ENCODE measurements at regions not wholly inside any gene's neighbourhood (a gene's known extent, or its start where the extent isn't known, plus 50 kb on each side); places are given as distances from the start of the nearest gene placed in this dataset.

GRCh38 chr14:26008290-26008689 lies 589.5 kb downstream of the NOVA1 start:
- no peak for TF ChIP-seq POLR2A (IDR thresholded peaks at IDR 0.05; ENCODE audit: low read length)
- TF ChIP-seq GATA1 (IDR thresholded peaks at IDR 0.05; ENCODE audit: low read depth, low read length): no peak

GRCh38 chr14:26004342-26004741 lies 593.5 kb downstream of the NOVA1 start:
- DNase-seq: no peak
- TF ChIP-seq GATA1 (IDR thresholded peaks at IDR 0.05; ENCODE audit: low read depth, low read length): no peak
- TF ChIP-seq POLR2A (IDR thresholded peaks at IDR 0.05; ENCODE audit: low read length): no peak

More at GRCh38 chr14:26008290-26008689, 589.5 kb downstream of the NOVA1 start:
- DNase-seq: peak in 1 of 2 experiments; percentile 1

- no peak for TF ChIP-seq POLR2A (IDR thresholded peaks at IDR 0.05; ENCODE audit: low read length)
- TF ChIP-seq GATA1 (IDR thresholded peaks at IDR 0.05; ENCODE audit: low read depth, low read length): no peak
- no peak for DNase-seq
Observed at GRCh38 chr14:25993830-25994229, 604.0 kb downstream of the NOVA1 start.

GRCh38 chr14:25988536-25988935 lies 609.3 kb downstream of the NOVA1 start:
- DNase-seq: no peak
- TF ChIP-seq GATA1 (IDR thresholded peaks at IDR 0.05; ENCODE audit: low read depth, low read length) (no peak), POLR2A (IDR thresholded peaks at IDR 0.05; ENCODE audit: low read length) (no peak)

- DNase-seq: no peak
- TF ChIP-seq GATA1 (IDR thresholded peaks at IDR 0.05; ENCODE audit: low read depth, low read length): no peak
- TF ChIP-seq POLR2A (IDR thresholded peaks at IDR 0.05; ENCODE audit: low read length): no peak
Observed at GRCh38 chr14:25955772-25956171, 642.1 kb downstream of the NOVA1 start.

- TF ChIP-seq GATA1 (IDR thresholded peaks at IDR 0.05; ENCODE audit: low read depth, low read length): no peak
- no peak for TF ChIP-seq POLR2A (IDR thresholded peaks at IDR 0.05; ENCODE audit: low read length)
- no peak for DNase-seq
Observed at GRCh38 chr14:25953532-25954139, 644.2 kb downstream of the NOVA1 start.

GRCh38 chr14:25945746-25946145 lies 652.1 kb downstream of the NOVA1 start:
- TF ChIP-seq POLR2A (IDR thresholded peaks at IDR 0.05; ENCODE audit: low read length): no peak
- TF ChIP-seq GATA1 (IDR thresholded peaks at IDR 0.05; ENCODE audit: low read depth, low read length): no peak
- DNase-seq: no peak

- DNase-seq: no peak
- TF ChIP-seq POLR2A (IDR thresholded peaks at IDR 0.05; ENCODE audit: low read length) (no peak), GATA1 (IDR thresholded peaks at IDR 0.05; ENCODE audit: low read depth, low read length) (no peak)
Observed at GRCh38 chr14:25944020-25944419, 653.8 kb downstream of the NOVA1 start.

- TF ChIP-seq GATA1 (IDR thresholded peaks at IDR 0.05; ENCODE audit: low read depth, low read length): no peak
- TF ChIP-seq POLR2A (IDR thresholded peaks at IDR 0.05; ENCODE audit: low read length): no peak
- no peak for DNase-seq
Observed at GRCh38 chr14:25943329-25943728, 654.5 kb downstream of the NOVA1 start.

- TF ChIP-seq GATA1 (IDR thresholded peaks at IDR 0.05; ENCODE audit: low read depth, low read length) (no peak), POLR2A (IDR thresholded peaks at IDR 0.05; ENCODE audit: low read length) (no peak)
Observed at GRCh38 chr14:25942090-25942489, 655.7 kb downstream of the NOVA1 start.

GRCh38 chr14:25933731-25934130 lies 664.1 kb downstream of the NOVA1 start:
- TF ChIP-seq POLR2A (IDR thresholded peaks at IDR 0.05; ENCODE audit: low read length) (no peak), GATA1 (IDR thresholded peaks at IDR 0.05; ENCODE audit: low read depth, low read length) (no peak)
- DNase-seq: no peak

More at GRCh38 chr14:25942090-25942489, 655.7 kb downstream of the NOVA1 start:
- DNase-seq: no peak

- no peak for DNase-seq
- TF ChIP-seq GATA1 (IDR thresholded peaks at IDR 0.05; ENCODE audit: low read depth, low read length) (no peak), POLR2A (IDR thresholded peaks at IDR 0.05; ENCODE audit: low read length) (no peak)
Observed at GRCh38 chr14:25929881-25930615, 667.8 kb downstream of the NOVA1 start.

GRCh38 chr14:25911831-25912230 lies 686.0 kb downstream of the NOVA1 start:
- TF ChIP-seq GATA1 (IDR thresholded peaks at IDR 0.05; ENCODE audit: low read depth, low read length): no peak
- no peak for TF ChIP-seq POLR2A (IDR thresholded peaks at IDR 0.05; ENCODE audit: low read length)
- no peak for DNase-seq

- no peak for DNase-seq
Observed at GRCh38 chr14:25909045-25909747, 688.6 kb downstream of the NOVA1 start.

More at GRCh38 chr14:25909045-25909747, 688.6 kb downstream of the NOVA1 start:
- no peak for TF ChIP-seq POLR2A (IDR thresholded peaks at IDR 0.05; ENCODE audit: low read length)
- TF ChIP-seq GATA1 (IDR thresholded peaks at IDR 0.05; ENCODE audit: low read depth, low read length): no peak
